ENCODE measurements at regions not wholly inside any gene's neighbourhood (a gene's known extent, or its start where the extent isn't known, plus 50 kb on each side); places are given as distances from the start of the nearest gene placed in this dataset.
"Not testable (repeated sequence)": the region's sequence is repeated elsewhere in the genome, so short reads cannot be mapped to it uniquely, and the experiment has no call there.

DNA sequence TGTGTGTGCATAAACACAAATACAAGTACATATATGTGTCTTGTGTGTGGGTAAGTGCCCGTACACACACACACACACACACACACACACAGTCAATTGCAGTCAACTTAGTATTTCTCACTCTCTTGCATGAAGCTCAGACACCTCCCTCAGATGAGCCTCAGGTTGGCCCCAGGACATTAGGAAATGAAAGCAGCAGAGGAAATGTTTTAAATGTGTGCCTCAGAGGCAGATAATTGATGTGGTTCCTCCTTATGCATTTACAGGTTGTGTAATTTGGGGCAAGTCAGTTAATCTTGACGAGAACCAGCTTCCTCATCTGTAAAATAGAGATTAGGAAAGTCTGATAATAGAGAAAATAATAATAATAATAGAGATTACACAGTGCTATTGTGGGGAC lies 814.0 kb upstream of the ID2 start:
- TF ChIP-seq SMC3 (conservative IDR thresholded peaks at IDR 0.05; ENCODE audit: poor library complexity) = no peak
- TF ChIP-seq RAD21 (conservative IDR thresholded peaks at IDR 0.05) = no peak
- TF ChIP-seq TAF1 (IDR thresholded peaks at IDR 0.05; ENCODE audit: low read depth) = no peak
- TF ChIP-seq, protein P1, sequence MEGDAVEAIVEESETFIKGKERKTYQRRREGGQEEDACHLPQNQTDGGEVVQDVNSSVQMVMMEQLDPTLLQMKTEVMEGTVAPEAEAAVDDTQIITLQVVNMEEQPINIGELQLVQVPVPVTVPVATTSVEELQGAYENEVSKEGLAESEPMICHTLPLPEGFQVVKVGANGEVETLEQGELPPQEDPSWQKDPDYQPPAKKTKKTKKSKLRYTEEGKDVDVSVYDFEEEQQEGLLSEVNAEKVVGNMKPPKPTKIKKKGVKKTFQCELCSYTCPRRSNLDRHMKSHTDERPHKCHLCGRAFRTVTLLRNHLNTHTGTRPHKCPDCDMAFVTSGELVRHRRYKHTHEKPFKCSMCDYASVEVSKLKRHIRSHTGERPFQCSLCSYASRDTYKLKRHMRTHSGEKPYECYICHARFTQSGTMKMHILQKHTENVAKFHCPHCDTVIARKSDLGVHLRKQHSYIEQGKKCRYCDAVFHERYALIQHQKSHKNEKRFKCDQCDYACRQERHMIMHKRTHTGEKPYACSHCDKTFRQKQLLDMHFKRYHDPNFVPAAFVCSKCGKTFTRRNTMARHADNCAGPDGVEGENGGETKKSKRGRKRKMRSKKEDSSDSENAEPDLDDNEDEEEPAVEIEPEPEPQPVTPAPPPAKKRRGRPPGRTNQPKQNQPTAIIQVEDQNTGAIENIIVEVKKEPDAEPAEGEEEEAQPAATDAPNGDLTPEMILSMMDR (IDR thresholded peaks at IDR 0.05; ENCODE audit: poor library complexity, severe bottlenecking) = no peak
- no peak for TF ChIP-seq EZH2 (IDR thresholded peaks at IDR 0.05; ENCODE audit: borderline replicate concordance, insufficient read depth, low read length, poor library complexity, severe bottlenecking)
- no peak for TF ChIP-seq EP300 (conservative IDR thresholded peaks at IDR 0.05; ENCODE audit: poor library complexity, severe bottlenecking)
- TF ChIP-seq MXI1 (conservative IDR thresholded peaks at IDR 0.05; ENCODE audit: poor library complexity, severe bottlenecking) = no peak
- no peaks in the 10 kb centered on the region for H3K9me3 ChIP-seq (ENCODE audit: low read length)

DNA sequence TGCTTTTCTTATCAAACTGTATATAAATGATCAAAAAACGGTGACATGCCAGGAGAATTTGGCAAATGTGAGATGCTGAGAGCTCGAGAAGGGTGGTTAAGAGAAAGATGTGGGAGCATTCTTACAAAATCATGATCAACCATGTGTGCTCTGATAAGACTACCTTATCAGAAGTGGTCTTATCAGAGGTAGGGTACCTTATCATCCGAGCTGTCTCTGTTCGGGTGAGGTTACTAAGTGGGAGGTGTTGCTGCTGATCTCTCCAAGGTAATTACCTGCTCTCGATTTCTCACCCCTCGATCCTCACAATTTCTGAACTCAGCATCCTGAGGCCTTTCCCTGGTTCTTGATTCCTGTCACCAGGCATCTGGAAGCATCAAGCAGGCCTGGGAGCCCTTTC lies 813.0 kb upstream of the ID2 start:
- no peaks in the 10 kb centered on the region for H3K36me3 ChIP-seq (ENCODE audit: insufficient read depth, low read length)
- no peak overlapping the region for H3K4me2 ChIP-seq (ENCODE audit: low read length)
- no peak overlapping the region for H3K9ac ChIP-seq (ENCODE audit: low read length)
- no peaks in the 10 kb centered on the region for H3K9me3 ChIP-seq (ENCODE audit: low read length)
- H4K20me1 ChIP-seq (ENCODE audit: insufficient read depth) = no peaks in the 10 kb centered on the region
- H2AFZ ChIP-seq (ENCODE audit: low read depth, low read length) = no peak overlapping the region
- no peak overlapping the region for H3K4me3 ChIP-seq (ENCODE audit: low read length)
- H3F3A ChIP-seq (ENCODE audit: insufficient read depth, low read length, poor library complexity, severe bottlenecking) = no peaks in the 10 kb centered on the region
- no peak overlapping the region for H3K27ac ChIP-seq (ENCODE audit: low read length)
- no peaks in the 10 kb centered on the region for H3K27me3 ChIP-seq (ENCODE audit: insufficient read depth, low read depth, low read length)
- no peak for TF ChIP-seq POLR2AphosphoS5 (IDR thresholded peaks at IDR 0.05)
- no peak for TF ChIP-seq SMC3 (conservative IDR thresholded peaks at IDR 0.05; ENCODE audit: poor library complexity)
- TF ChIP-seq RAD21 (conservative IDR thresholded peaks at IDR 0.05) = no peak
- TF ChIP-seq, protein P1 (IDR thresholded peaks at IDR 0.05; ENCODE audit: poor library complexity, severe bottlenecking) = no peak
- no peak for TF ChIP-seq EP300 (conservative IDR thresholded peaks at IDR 0.05; ENCODE audit: poor library complexity, severe bottlenecking)
- TF ChIP-seq, protein P2, sequence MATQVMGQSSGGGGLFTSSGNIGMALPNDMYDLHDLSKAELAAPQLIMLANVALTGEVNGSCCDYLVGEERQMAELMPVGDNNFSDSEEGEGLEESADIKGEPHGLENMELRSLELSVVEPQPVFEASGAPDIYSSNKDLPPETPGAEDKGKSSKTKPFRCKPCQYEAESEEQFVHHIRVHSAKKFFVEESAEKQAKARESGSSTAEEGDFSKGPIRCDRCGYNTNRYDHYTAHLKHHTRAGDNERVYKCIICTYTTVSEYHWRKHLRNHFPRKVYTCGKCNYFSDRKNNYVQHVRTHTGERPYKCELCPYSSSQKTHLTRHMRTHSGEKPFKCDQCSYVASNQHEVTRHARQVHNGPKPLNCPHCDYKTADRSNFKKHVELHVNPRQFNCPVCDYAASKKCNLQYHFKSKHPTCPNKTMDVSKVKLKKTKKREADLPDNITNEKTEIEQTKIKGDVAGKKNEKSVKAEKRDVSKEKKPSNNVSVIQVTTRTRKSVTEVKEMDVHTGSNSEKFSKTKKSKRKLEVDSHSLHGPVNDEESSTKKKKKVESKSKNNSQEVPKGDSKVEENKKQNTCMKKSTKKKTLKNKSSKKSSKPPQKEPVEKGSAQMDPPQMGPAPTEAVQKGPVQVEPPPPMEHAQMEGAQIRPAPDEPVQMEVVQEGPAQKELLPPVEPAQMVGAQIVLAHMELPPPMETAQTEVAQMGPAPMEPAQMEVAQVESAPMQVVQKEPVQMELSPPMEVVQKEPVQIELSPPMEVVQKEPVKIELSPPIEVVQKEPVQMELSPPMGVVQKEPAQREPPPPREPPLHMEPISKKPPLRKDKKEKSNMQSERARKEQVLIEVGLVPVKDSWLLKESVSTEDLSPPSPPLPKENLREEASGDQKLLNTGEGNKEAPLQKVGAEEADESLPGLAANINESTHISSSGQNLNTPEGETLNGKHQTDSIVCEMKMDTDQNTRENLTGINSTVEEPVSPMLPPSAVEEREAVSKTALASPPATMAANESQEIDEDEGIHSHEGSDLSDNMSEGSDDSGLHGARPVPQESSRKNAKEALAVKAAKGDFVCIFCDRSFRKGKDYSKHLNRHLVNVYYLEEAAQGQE (IDR thresholded peaks at IDR 0.05; ENCODE audit: borderline replicate concordance) = no peak
- TF ChIP-seq TAF1 (IDR thresholded peaks at IDR 0.05; ENCODE audit: low read depth) = no peak
- TF ChIP-seq EZH2 (IDR thresholded peaks at IDR 0.05; ENCODE audit: borderline replicate concordance, insufficient read depth, low read length, poor library complexity, severe bottlenecking) = no peak
- TF ChIP-seq MXI1 (conservative IDR thresholded peaks at IDR 0.05; ENCODE audit: poor library complexity, severe bottlenecking) = no peak
- no peaks in the 10 kb centered on the region for H3K79me2 ChIP-seq (replicated peaks; ENCODE audit: insufficient read depth, low read length)
- H3K9me2 ChIP-seq (ENCODE audit: insufficient read depth, low read length) = no peaks in the 10 kb centered on the region

More for the DNA sequence above, 814.0 kb upstream of the ID2 start:
- H3K79me2 ChIP-seq (replicated peaks; ENCODE audit: insufficient read depth, low read length) = no peaks in the 10 kb centered on the region
- no peak overlapping the region for H3K27ac ChIP-seq (ENCODE audit: low read length)
- H3K36me3 ChIP-seq (ENCODE audit: insufficient read depth, low read length) = no peaks in the 10 kb centered on the region
- no peaks in the 10 kb centered on the region for H4K20me1 ChIP-seq (ENCODE audit: insufficient read depth)
- H3K9ac ChIP-seq (ENCODE audit: low read length) = no peak overlapping the region
- H3K9me2 ChIP-seq (ENCODE audit: insufficient read depth, low read length) = no peaks in the 10 kb centered on the region
- H2AFZ ChIP-seq (ENCODE audit: low read depth, low read length) = no peak overlapping the region
- H3K27me3 ChIP-seq (ENCODE audit: insufficient read depth, low read depth, low read length) = no peaks in the 10 kb centered on the region
- H3F3A ChIP-seq (ENCODE audit: insufficient read depth, low read length, poor library complexity, severe bottlenecking) = no peaks in the 10 kb centered on the region
- no peak overlapping the region for H3K4me2 ChIP-seq (ENCODE audit: low read length)
- no peak overlapping the region for H3K4me3 ChIP-seq (ENCODE audit: low read length)

DNA sequence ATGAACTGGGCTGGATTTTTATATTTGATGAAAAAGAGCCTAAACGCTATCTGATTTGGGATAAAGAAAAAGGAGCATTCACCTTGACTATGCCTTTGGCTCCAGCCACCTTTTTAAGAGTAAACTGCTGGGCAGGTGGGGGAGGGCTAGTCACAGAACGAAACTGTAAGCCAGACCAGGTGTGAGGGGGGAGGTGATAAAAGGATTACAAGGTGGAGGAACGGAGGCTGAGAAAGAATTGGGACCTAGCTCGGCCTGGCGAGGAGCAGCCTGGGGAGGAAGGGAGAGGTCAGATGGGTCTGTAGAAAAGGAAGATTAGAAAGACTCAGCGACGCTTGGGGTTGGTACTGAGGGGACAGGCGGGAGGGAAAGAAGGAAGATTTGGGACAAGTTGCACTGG lies 805.4 kb upstream of the ID2 start:
- H3K79me2 ChIP-seq (replicated peaks; ENCODE audit: insufficient read depth, low read length); H3K4me2 ChIP-seq (ENCODE audit: low read length); H3K9me2 ChIP-seq (ENCODE audit: insufficient read depth, low read length); H3K27me3 ChIP-seq (ENCODE audit: insufficient read depth, low read depth, low read length); H3K36me3 ChIP-seq (ENCODE audit: insufficient read depth, low read length); H3K9me3 ChIP-seq (ENCODE audit: low read length); H3K9ac ChIP-seq (ENCODE audit: low read length); H4K20me1 ChIP-seq (ENCODE audit: insufficient read depth); H3K27ac ChIP-seq (ENCODE audit: low read length); H2AFZ ChIP-seq (ENCODE audit: low read depth, low read length); H3K4me3 ChIP-seq (ENCODE audit: low read length); H3F3A ChIP-seq (ENCODE audit: insufficient read depth, low read length, poor library complexity, severe bottlenecking): not testable (repeated sequence)

DNA sequence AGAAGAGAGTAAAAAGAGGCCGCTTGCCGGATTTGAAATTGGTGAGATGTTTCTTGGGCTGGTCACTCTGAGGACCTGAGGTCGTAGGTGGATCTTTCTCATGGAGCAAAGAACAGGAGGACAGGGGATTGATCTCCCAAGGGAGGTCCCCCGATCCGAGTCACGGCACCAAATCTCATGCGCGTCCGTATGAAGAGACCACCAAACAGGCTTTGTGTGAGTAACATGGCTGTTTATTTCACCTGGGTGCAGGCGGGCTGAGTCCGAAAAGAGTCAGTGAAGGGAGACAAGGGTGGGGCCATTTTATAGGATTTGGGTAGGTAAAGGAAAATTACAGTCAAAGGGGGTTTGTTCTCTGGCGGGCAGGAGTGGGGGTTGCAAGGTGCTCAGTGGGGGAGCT lies 803.6 kb upstream of the ID2 start:
- not testable (repeated sequence) for H3K9me2 ChIP-seq (ENCODE audit: insufficient read depth, low read length); H3K36me3 ChIP-seq (ENCODE audit: insufficient read depth, low read length); H4K20me1 ChIP-seq (ENCODE audit: insufficient read depth); H3F3A ChIP-seq (ENCODE audit: insufficient read depth, low read length, poor library complexity, severe bottlenecking); H3K9ac ChIP-seq (ENCODE audit: low read length); H3K4me3 ChIP-seq (ENCODE audit: low read length); H3K4me2 ChIP-seq (ENCODE audit: low read length); H3K79me2 ChIP-seq (replicated peaks; ENCODE audit: insufficient read depth, low read length); H3K27me3 ChIP-seq (ENCODE audit: insufficient read depth, low read depth, low read length); H2AFZ ChIP-seq (ENCODE audit: low read depth, low read length); H3K9me3 ChIP-seq (ENCODE audit: low read length); H3K27ac ChIP-seq (ENCODE audit: low read length)

Measured in neural cell (in vitro differentiated cells).